Ovary (tissue), 3 donors: ENCODE measurements at regions not wholly inside any gene's neighbourhood (a gene's known extent, or its start where the extent isn't known, plus 50 kb on each side); places are given as distances from the start of the nearest gene placed in this dataset.

Experiments used
- EP300 ChIP-seq: sonication (generic); formaldehyde crosslinking; IDR thresholded peaks from one replicate; pipeline ENCODE4 v1.6.1; 2017; ENCODE audit warnings: antibody characterized with exemption
- POLR2A ChIP-seq: fragments of 450-650 bp; IDR thresholded peaks from one replicate; pipeline ENCODE4 v1.6.1; 2017; ENCODE audit warnings: antibody characterized with exemption, mild to moderate bottlenecking, moderate library complexity
- TF ChIP-seq, protein P1 (sequence below), 3 donors: fragments of 450-650 bp in 2 of 3; fragments of 200-600 bp in 1 of 3; IDR thresholded peaks; one replicate each; pipeline versions ENCODE4 v1.5.1 to v1.8.0; 2016 to 2022; ENCODE audit warnings: antibody characterized with exemption in 3 of 3, mild to moderate bottlenecking in 1 of 3
- donor health status: DM: no; HTN: no; CAD: no.

DNA sequence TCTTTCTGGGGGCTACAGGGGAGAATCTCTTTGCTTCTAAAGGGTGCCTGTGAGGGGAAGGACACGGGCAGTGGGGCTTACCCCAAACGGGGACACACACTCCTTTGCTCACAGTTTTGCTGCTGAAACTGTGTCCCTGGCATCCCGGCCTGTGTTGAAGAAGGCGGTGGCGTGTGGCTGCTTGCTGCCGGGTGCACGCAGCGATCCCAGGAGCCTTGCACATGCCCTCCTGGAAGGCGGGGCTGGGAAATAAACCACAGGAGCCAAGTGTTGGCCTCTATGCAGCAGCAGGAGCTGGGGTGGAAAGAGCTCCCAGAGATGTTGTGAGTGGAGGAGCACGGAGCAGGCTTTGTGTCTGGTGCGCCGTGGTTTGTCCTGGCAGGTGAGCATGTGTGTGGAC, 131.0 kb upstream of the CIBAR2 start:
- TF ChIP-seq, protein P1, sequence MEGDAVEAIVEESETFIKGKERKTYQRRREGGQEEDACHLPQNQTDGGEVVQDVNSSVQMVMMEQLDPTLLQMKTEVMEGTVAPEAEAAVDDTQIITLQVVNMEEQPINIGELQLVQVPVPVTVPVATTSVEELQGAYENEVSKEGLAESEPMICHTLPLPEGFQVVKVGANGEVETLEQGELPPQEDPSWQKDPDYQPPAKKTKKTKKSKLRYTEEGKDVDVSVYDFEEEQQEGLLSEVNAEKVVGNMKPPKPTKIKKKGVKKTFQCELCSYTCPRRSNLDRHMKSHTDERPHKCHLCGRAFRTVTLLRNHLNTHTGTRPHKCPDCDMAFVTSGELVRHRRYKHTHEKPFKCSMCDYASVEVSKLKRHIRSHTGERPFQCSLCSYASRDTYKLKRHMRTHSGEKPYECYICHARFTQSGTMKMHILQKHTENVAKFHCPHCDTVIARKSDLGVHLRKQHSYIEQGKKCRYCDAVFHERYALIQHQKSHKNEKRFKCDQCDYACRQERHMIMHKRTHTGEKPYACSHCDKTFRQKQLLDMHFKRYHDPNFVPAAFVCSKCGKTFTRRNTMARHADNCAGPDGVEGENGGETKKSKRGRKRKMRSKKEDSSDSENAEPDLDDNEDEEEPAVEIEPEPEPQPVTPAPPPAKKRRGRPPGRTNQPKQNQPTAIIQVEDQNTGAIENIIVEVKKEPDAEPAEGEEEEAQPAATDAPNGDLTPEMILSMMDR (IDR thresholded peaks at IDR 0.05) = no peak
- TF ChIP-seq EP300 = no peak
- no peak for TF ChIP-seq POLR2A
